IMR-90 (cell line): ENCODE measurements at regions not wholly inside any gene's neighbourhood (a gene's known extent, or its start where the extent isn't known, plus 50 kb on each side); places are given as distances from the start of the nearest gene placed in this dataset.

Experiments
- ATAC-seq: fragments of 200-7000 bp; cut with Tn5 transposase; 2 replicates; pipeline ENCODE4 v1.9.1; 2020; ENCODE audit warnings: low read depth, mild to moderate bottlenecking, moderate library complexity
- BruUV-seq: library from RNA; stranded (reverse); fragments of 400-500 nt; replicated peaks from 2 replicates; lab custom pipeline; 2021; lab: Mats Ljungman, UMichigan
- CTCF ChIA-PET: fragments of 300-600 bp; formaldehyde crosslinking; extraction: SDS; loops from one replicate; lab custom pipeline; 2021; ENCODE audit warnings: antibody characterized with exemption; lab: Yijun Ruan, JAX
- POLR2A ChIA-PET: fragments of 300-600 bp; sonication (Branson Sonifier 250); formaldehyde crosslinking; loops from one replicate; lab custom pipeline; 2022; ENCODE audit warnings: antibody characterized with exemption; ENCODE audit not compliant: unreplicated experiment; lab: Charles Lee
- DNase-seq: peaks from one replicate; pipeline ENCODE4 v3.0.0; 2013
- H2AFZ ChIP-seq: replicated peaks from 2 replicates; pipeline ENCODE3; 2013; ENCODE audit warnings: low read length, mild to moderate bottlenecking; ENCODE audit not compliant: poor library complexity
- H2AK5ac ChIP-seq: 2 replicates; pipeline ENCODE4 v1.6.1; 2013; ENCODE audit warnings: low read depth, low read length, inconsistent platforms
- H2AK9ac ChIP-seq: replicated peaks from 2 replicates; pipeline ENCODE3; 2013; ENCODE audit warnings: mild to moderate bottlenecking, low read depth, low read length, moderate library complexity; ENCODE audit not compliant: poor library complexity
- H2BK120ac ChIP-seq: 2 replicates; pipeline ENCODE4 v1.6.1; 2013; ENCODE audit warnings: low read depth, low read length, inconsistent platforms
- H2BK15ac ChIP-seq: 3 replicates; pipeline ENCODE4 v1.6.1; 2013; ENCODE audit warnings: low read depth, low read length, inconsistent platforms
- H2BK20ac ChIP-seq: 2 replicates; pipeline ENCODE4 v1.6.1; 2013; ENCODE audit warnings: low read depth, mild to moderate bottlenecking, inconsistent platforms, low read length, moderate library complexity
- H2BK5ac ChIP-seq: 2 replicates; pipeline ENCODE4 v1.6.1; 2013; ENCODE audit warnings: mild to moderate bottlenecking, low read depth, low read length, inconsistent platforms; ENCODE audit not compliant: poor library complexity, severe bottlenecking
- H3K14ac ChIP-seq: replicated peaks from 2 replicates; pipeline ENCODE4 v1.6.1; 2013; ENCODE audit warnings: low read depth, low read length, inconsistent platforms
- H3K18ac ChIP-seq: 2 replicates; pipeline ENCODE4 v1.6.1; 2013; ENCODE audit warnings: low read depth, low read length, control low read depth
- H3K23ac ChIP-seq: 2 replicates; pipeline ENCODE4 v1.6.1; 2013; ENCODE audit warnings: low read depth, low read length, inconsistent platforms
- H3K27ac ChIP-seq: 2 replicates; pipeline ENCODE4 v1.5.1; 2013; ENCODE audit warnings: mild to moderate bottlenecking, control low read depth, low read length; ENCODE audit not compliant: insufficient read depth
- H3K27me3 ChIP-seq: 2 replicates; pipeline ENCODE4 v1.6.1; 2013; ENCODE audit warnings: low read length; ENCODE audit not compliant: control insufficient read depth, insufficient read depth
- H3K36me3 ChIP-seq: 2 replicates; pipeline ENCODE4 v1.6.1; 2013; ENCODE audit warnings: low read length, mixed read lengths; ENCODE audit not compliant: control insufficient read depth, insufficient read depth
- H3K4ac ChIP-seq: 2 replicates; pipeline ENCODE4 v1.6.1; 2013; ENCODE audit warnings: low read depth, low read length, inconsistent platforms
- H3K4me1 ChIP-seq: 2 replicates; pipeline ENCODE4 v1.6.1; 2013; ENCODE audit warnings: low read length, mixed read lengths; ENCODE audit not compliant: control insufficient read depth, insufficient read depth
- H3K4me2 ChIP-seq: 2 replicates; pipeline ENCODE4 v1.6.1; 2013; ENCODE audit warnings: low read depth, mild to moderate bottlenecking, control low read depth, low read length, moderate library complexity
- H3K4me3 ChIP-seq: 2 replicates; pipeline ENCODE4 v1.5.1; 2013; ENCODE audit warnings: low read depth, mild to moderate bottlenecking, control low read depth, low read length, moderate library complexity; ENCODE audit not compliant: insufficient read depth
- H3K56ac ChIP-seq: 2 replicates; pipeline ENCODE4 v1.6.1; 2013; ENCODE audit warnings: low read length, inconsistent platforms; ENCODE audit not compliant: insufficient read depth; ENCODE audit errors: extremely low read depth
- H3K79me1 ChIP-seq, 2 experiments: 2 replicates each; pipeline ENCODE4 v1.6.1; 2013; ENCODE audit warnings: low read length in 2 of 2, inconsistent platforms in 1 of 2, low read depth in 1 of 2
- H3K9ac ChIP-seq: 2 replicates; pipeline ENCODE4 v1.6.1; 2013; ENCODE audit warnings: low read depth, low read length, control low read depth
- H3K9me1 ChIP-seq: 2 replicates; pipeline ENCODE4 v1.6.1; 2013; ENCODE audit warnings: low read length, inconsistent platforms; ENCODE audit not compliant: insufficient read depth
- H3K9me3 ChIP-seq: 2 replicates; pipeline ENCODE4 v1.6.1; 2013; ENCODE audit warnings: low read length; ENCODE audit not compliant: control insufficient read depth, insufficient read depth
- H4K20me1 ChIP-seq: 2 replicates; pipeline ENCODE4 v1.6.1; 2013; ENCODE audit warnings: low read length, inconsistent platforms; ENCODE audit not compliant: insufficient read depth
- H4K5ac ChIP-seq: 2 replicates; pipeline ENCODE4 v1.6.1; 2013; ENCODE audit warnings: mild to moderate bottlenecking, low read depth, low read length, control low read depth
- H4K8ac ChIP-seq, 2 experiments: 2 replicates each; pipeline ENCODE4 v1.6.1; 2013; ENCODE audit warnings: low read depth in 2 of 2, low read length in 2 of 2, control low read depth in 1 of 2, inconsistent platforms in 1 of 2
- H4K91ac ChIP-seq: 2 replicates; pipeline ENCODE4 v1.6.1; 2013; ENCODE audit warnings: low read depth, low read length, inconsistent platforms; ENCODE audit not compliant: insufficient read depth
- BHLHE40 ChIP-seq: fragments of 150-350 bp; IDR thresholded peaks from 2 replicates; pipeline ENCODE4 v1.6.1; 2016; ENCODE audit warnings: mild to moderate bottlenecking, low read depth, low read length
- CEBPB ChIP-seq: IDR thresholded peaks from 2 replicates; pipeline ENCODE4 v1.6.1; 2012; ENCODE audit warnings: low read depth, low read length, improper control_type of control experiment
- CHD1 ChIP-seq: IDR thresholded peaks from 2 replicates; pipeline ENCODE4 v1.6.1; 2012; ENCODE audit warnings: low read depth, low read length, improper control_type of control experiment
- CTCF ChIP-seq: conservative IDR thresholded peaks from 2 replicates; pipeline ENCODE4 v1.5.1; 2012; ENCODE audit warnings: mild to moderate bottlenecking, low read depth, low read length, improper control_type of control experiment
- ELK1 ChIP-seq: fragments of 150-350 bp; IDR thresholded peaks from 2 replicates; pipeline ENCODE4 v1.6.1; 2016; ENCODE audit warnings: low read depth, mild to moderate bottlenecking, low read length, moderate library complexity, borderline replicate concordance
- FOS ChIP-seq: fragments of 150-350 bp; IDR thresholded peaks from 2 replicates; pipeline ENCODE4 v1.6.1; 2016; ENCODE audit warnings: low read depth, low read length
- MAFK ChIP-seq: IDR thresholded peaks from 2 replicates; pipeline ENCODE4 v1.6.1; 2012; ENCODE audit warnings: low read depth, low read length, improper control_type of control experiment
- MXI1 ChIP-seq: IDR thresholded peaks from 2 replicates; pipeline ENCODE4 v1.6.1; 2012; ENCODE audit warnings: low read depth, mild to moderate bottlenecking, low read length, moderate library complexity, borderline replicate concordance
- NFE2L2 ChIP-seq: fragments of 150-350 bp; IDR thresholded peaks from 2 replicates; pipeline ENCODE4 v1.6.1; 2016; ENCODE audit warnings: low read depth, mild to moderate bottlenecking, low read length
- POLR2A ChIP-seq: IDR thresholded peaks from 2 replicates; pipeline ENCODE4 v1.6.1; 2012; ENCODE audit warnings: mild to moderate bottlenecking, low read depth, low read length
- RAD21 ChIP-seq: IDR thresholded peaks from 2 replicates; pipeline ENCODE4 v1.6.1; 2012; ENCODE audit warnings: low read length, improper control_type of control experiment
- RCOR1 ChIP-seq: IDR thresholded peaks from 2 replicates; pipeline ENCODE4 v1.6.1; 2012; ENCODE audit warnings: mild to moderate bottlenecking, low read length, improper control_type of control experiment; ENCODE audit not compliant: insufficient replicate concordance
- RFX5 ChIP-seq: IDR thresholded peaks from 2 replicates; pipeline ENCODE4 v1.8.0; 2012; ENCODE audit warnings: low read depth, mild to moderate bottlenecking, low read length, moderate library complexity
- SMC3 ChIP-seq: fragments of 150-350 bp; IDR thresholded peaks from 2 replicates; pipeline ENCODE4 v1.6.1; 2016; ENCODE audit warnings: low read depth, mild to moderate bottlenecking, antibody characterized with exemption, low read length, moderate library complexity
- USF2 ChIP-seq: fragments of 150-350 bp; IDR thresholded peaks from 2 replicates; pipeline ENCODE4 v1.6.1; 2017; ENCODE audit warnings: mild to moderate bottlenecking, antibody characterized with exemption, low read length, low read depth
- WGBS, 2 experiments: methylation state at CpG; one replicate each; pipeline versions ENCODE4 v1.1.5 to v1.1.7; 2013; ENCODE audit warnings: missing lambda C conversion rate in 2 of 2; ENCODE audit not compliant: insufficient read length in 1 of 2; ENCODE audit errors: extremely low coverage in 2 of 2; 5-methylcytosine and 5-hydroxymethylcytosine counted together
- dilution Hi-C: fragments of 300-500 bp; cut with HindIII; formaldehyde crosslinking; loops from one replicate; pipeline ENCODE4 v1.14.3; 2018; ENCODE audit warnings: low sequenced_read_pairs; ENCODE audit not compliant: unreplicated experiment
- in situ Hi-C: fragments of 300-500 bp; cut with MboI; formaldehyde crosslinking; loops from 3 replicates; pipeline ENCODE4 v1.14.3; 2019; ENCODE audit warnings: low sequenced_read_pairs, inconsistent platforms, mixed read lengths
- intact Hi-C: fragments of 100-400 bp; cut with micrococcal nuclease; formaldehyde crosslinking; loops from 2 replicates; pipeline ENCODE4 v1.10.0; 2022

- ChIA-PET CTCF (interaction anchor here (0.6 to 1.0 kb wide), 5 partner anchors 13 to 407 kb away, joined by 3 to 4 read pairs (median 3); no protein-coding TSS in a partner anchor), POLR2A (no interaction called here)
- BruUV-seq: no TSS peak
- intact Hi-C loops: loop anchor here (1.0 to 5.0 kb wide), 2 partner anchors 112 to 359 kb away; no protein-coding TSS in a partner anchor
- Histone ChIP-seq H2BK20ac (0 out of 2 replicates have a peak overlapping the region, but pooled peaks have one; percentile 3), H3K79me1 (no peaks in the 10 kb centered on the region), H3K36me3 (no peaks in the 10 kb centered on the region), H3K4me2 (no peak overlapping the region), H3K23ac (no peak overlapping the region), H2BK15ac (peak overlapping the region; percentile 3; the same call in 1 of the 3 replicates), H4K20me1 (no peaks in the 10 kb centered on the region), H3K9me3 (no peaks in the 10 kb centered on the region), H3K9me1 (no peaks in the 10 kb centered on the region), H3K27ac (no peak overlapping the region), H4K91ac (0 out of 2 replicates have a peak overlapping the region, but pooled peaks have one; percentile 39), H3K4me3 (no peak overlapping the region), H2BK5ac (no peak overlapping the region), H3K4ac (peak overlapping the region; percentile 34; the same call in 1 of the 2 replicates), H3K27me3 (no peaks in the 10 kb centered on the region), H2BK120ac (no peak overlapping the region), H2AFZ (peak overlapping the region; percentile 19), H3K14ac (no peak overlapping the region), H4K5ac (no peak overlapping the region), H2AK9ac (no peak overlapping the region), H3K18ac (no peak overlapping the region), H3K56ac (no peak overlapping the region), H4K8ac (peak overlapping the region; percentile 29 to 83; a peak in 2 of 4 replicates), H3K4me1 (peaks cover 9% of the 10 kb centered on the region), H3K9ac (no peak overlapping the region), H2AK5ac (peak overlapping the region; percentile 17; the same call in 1 of the 2 replicates)
- DNase-seq (peak; percentile 40), ATAC-seq (no peak)
- in situ Hi-C loops: loop anchor here (5.0 to 25.0 kb wide), 2 partner anchors 109 to 529 kb away; no protein-coding TSS in a partner anchor
- 100% methylated on average over 2 of the region's 10 CpGs; no CpG with 5 or more reads in 1 of the 2 experiments for WGBS, 2 experiments
- dilution Hi-C loops: loop anchor here (25.0 kb wide), 1 partner anchor 104 kb away; the partner anchor contains the start of gene MFGE8
- TF ChIP-seq BHLHE40 (no peak), RAD21 (no peak), NFE2L2 (no peak), CEBPB (no peak), RCOR1 (no peak), CHD1 (no peak), POLR2A (no peak), CTCF (no peak), ELK1 (no peak), SMC3 (no peak), FOS (no peak), RFX5 (no peak), MXI1 (no peak), MAFK (no peak), USF2 (no peak)
These were observed 71.7 kb upstream of the ABHD2 start for GRCh38 chr15:89016549-89017041.
